Cardiac septum (tissue), 1 donor: ENCODE measurements at regions not wholly inside any gene's neighbourhood (a gene's known extent, or its start where the extent isn't known, plus 50 kb on each side); places are given as distances from the start of the nearest gene placed in this dataset.

Experiments used
- DNase-seq: peaks from one replicate; pipeline ENCODE4 v3.0.0-alpha.2; 2020; ENCODE audit warnings: low spot score
- intact Hi-C: fragments of 100-400 bp; cut with DNase I; formaldehyde crosslinking; loops from one replicate; pipeline ENCODE4 v1.14.0; 2022
- donor health status: DM: no; HTN: no; CAD: no.

- intact Hi-C loops = no loop called here
- DNase-seq = no peak
Observed at GRCh38 chr20:21033817-21034216, 72.3 kb downstream of the LINC00237 start.

- intact Hi-C loops = no loop called here
Observed at GRCh38 chr20:21031666-21032065, 74.5 kb downstream of the LINC00237 start.

GRCh38 chr20:21029341-21029740, 76.8 kb downstream of the LINC00237 start:
- DNase-seq = no peak
- intact Hi-C loops = no loop called here

More at GRCh38 chr20:21031666-21032065, 74.5 kb downstream of the LINC00237 start:
- DNase-seq = no peak

GRCh38 chr20:21028921-21029320, 77.2 kb downstream of the LINC00237 start:
- intact Hi-C loops = no loop called here
- no peak for DNase-seq

- intact Hi-C loops = no loop called here
- DNase-seq = no peak
Observed at GRCh38 chr20:21028436-21028835, 77.7 kb downstream of the LINC00237 start.

GRCh38 chr20:21027569-21027968, 78.6 kb downstream of the LINC00237 start:
- DNase-seq = no peak
- intact Hi-C loops = no loop called here

- DNase-seq = no peak
- intact Hi-C loops = no loop called here
Observed at GRCh38 chr20:21026951-21027350, 79.2 kb downstream of the LINC00237 start.

- intact Hi-C loops = no loop called here
Observed at GRCh38 chr20:21024420-21024819, 81.7 kb downstream of the LINC00237 start.

GRCh38 chr20:21022925-21023324, 83.2 kb downstream of the LINC00237 start:
- DNase-seq = no peak
- intact Hi-C loops = no loop called here

More at GRCh38 chr20:21024420-21024819, 81.7 kb downstream of the LINC00237 start:
- DNase-seq = no peak

- no peak for DNase-seq
- intact Hi-C loops = no loop called here
Observed at GRCh38 chr20:21021472-21021790, 84.7 kb downstream of the LINC00237 start.

GRCh38 chr20:21020659-21021471, 85.3 kb downstream of the LINC00237 start:
- no peak for DNase-seq
- intact Hi-C loops = no loop called here

GRCh38 chr20:21019814-21020658, 86.1 kb downstream of the LINC00237 start:
- intact Hi-C loops = no loop called here

GRCh38 chr20:21019468-21019813, 86.7 kb downstream of the LINC00237 start:
- intact Hi-C loops = no loop called here
- no peak for DNase-seq

More at GRCh38 chr20:21019814-21020658, 86.1 kb downstream of the LINC00237 start:
- no peak for DNase-seq

- DNase-seq = no peak
- intact Hi-C loops = no loop called here
Observed at GRCh38 chr20:21018576-21018975, 87.6 kb downstream of the LINC00237 start.

GRCh38 chr20:21017528-21018085, 88.6 kb downstream of the LINC00237 start:
- no peak for DNase-seq
- intact Hi-C loops = no loop called here

GRCh38 chr20:21016751-21017150, 89.4 kb downstream of the LINC00237 start:
- intact Hi-C loops = no loop called here
- no peak for DNase-seq

- DNase-seq = no peak
- intact Hi-C loops = no loop called here
Observed at GRCh38 chr20:21014528-21014927, 91.6 kb downstream of the LINC00237 start.

GRCh38 chr20:21008951-21009350, 97.2 kb downstream of the LINC00237 start:
- DNase-seq = no peak
- intact Hi-C loops = no loop called here

- intact Hi-C loops = no loop called here
- no peak for DNase-seq
Observed at GRCh38 chr20:21006611-21007010, 99.5 kb downstream of the LINC00237 start.

GRCh38 chr20:21004386-21005076, 101.6 kb downstream of the LINC00237 start:
- no peak for DNase-seq
- intact Hi-C loops = no loop called here
